GM20000 (cell line): ENCODE measurements at regions not wholly inside any gene's neighbourhood (a gene's known extent, or its start where the extent isn't known, plus 50 kb on each side); places are given as distances from the start of the nearest gene placed in this dataset.
A peak's percentile ranks its signal among the peaks of the same experiment; 100 is the strongest.

ENCODE experiments used
- DNase-seq: peaks from one replicate; pipeline ENCODE4 v3.0.0; 2012; ENCODE audit warnings: low spot score
- TF ChIP-seq, protein P1 (sequence below): IDR thresholded peaks from 2 replicates; pipeline ENCODE4 v1.5.1; 2012; ENCODE audit warnings: mild to moderate bottlenecking, control low read depth; ENCODE audit errors: extremely low read depth, missing control alignments

DNA sequence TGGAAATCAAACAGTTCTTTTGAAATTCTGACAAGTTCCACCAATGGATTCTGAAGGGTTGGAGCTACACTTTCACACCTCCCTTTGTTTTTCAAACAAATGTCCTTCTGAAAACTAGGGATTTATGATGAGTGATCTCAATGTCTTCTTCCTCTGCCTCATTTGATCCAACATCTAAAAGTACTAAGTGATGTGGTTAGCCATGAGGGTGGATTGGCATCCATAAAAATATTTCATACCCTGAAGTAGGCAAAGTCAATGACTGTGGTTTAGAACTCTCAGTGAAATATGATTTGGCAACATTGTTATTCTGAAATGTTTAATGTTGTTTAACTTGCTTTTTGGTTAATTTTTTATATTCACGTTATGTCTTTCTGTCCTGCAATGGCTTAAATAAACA is 136.9 kb downstream of the MBL2 start:
- TF ChIP-seq, protein P1, sequence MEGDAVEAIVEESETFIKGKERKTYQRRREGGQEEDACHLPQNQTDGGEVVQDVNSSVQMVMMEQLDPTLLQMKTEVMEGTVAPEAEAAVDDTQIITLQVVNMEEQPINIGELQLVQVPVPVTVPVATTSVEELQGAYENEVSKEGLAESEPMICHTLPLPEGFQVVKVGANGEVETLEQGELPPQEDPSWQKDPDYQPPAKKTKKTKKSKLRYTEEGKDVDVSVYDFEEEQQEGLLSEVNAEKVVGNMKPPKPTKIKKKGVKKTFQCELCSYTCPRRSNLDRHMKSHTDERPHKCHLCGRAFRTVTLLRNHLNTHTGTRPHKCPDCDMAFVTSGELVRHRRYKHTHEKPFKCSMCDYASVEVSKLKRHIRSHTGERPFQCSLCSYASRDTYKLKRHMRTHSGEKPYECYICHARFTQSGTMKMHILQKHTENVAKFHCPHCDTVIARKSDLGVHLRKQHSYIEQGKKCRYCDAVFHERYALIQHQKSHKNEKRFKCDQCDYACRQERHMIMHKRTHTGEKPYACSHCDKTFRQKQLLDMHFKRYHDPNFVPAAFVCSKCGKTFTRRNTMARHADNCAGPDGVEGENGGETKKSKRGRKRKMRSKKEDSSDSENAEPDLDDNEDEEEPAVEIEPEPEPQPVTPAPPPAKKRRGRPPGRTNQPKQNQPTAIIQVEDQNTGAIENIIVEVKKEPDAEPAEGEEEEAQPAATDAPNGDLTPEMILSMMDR = no peak
- no peak for DNase-seq

DNA sequence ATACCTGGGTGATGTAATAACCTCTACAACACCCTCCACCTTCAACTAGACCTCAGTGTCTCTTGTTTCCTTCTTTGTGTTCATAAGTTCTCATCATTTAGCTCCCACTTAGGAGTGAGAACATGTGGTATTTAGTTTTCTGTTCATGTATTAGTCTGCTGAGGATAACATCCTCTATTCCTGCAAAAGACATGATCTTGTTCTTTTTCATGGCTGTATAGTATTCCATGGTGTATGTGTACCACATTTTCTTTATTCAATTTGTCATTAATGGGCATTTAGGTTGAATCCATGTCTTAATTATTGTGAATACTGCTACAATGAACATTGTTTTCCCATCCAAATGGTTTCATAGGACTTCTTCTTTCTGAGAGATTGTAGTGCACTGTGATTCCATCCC is 135.7 kb downstream of the MBL2 start:
- TF ChIP-seq, protein P1 = no peak
- no peak for DNase-seq

DNA sequence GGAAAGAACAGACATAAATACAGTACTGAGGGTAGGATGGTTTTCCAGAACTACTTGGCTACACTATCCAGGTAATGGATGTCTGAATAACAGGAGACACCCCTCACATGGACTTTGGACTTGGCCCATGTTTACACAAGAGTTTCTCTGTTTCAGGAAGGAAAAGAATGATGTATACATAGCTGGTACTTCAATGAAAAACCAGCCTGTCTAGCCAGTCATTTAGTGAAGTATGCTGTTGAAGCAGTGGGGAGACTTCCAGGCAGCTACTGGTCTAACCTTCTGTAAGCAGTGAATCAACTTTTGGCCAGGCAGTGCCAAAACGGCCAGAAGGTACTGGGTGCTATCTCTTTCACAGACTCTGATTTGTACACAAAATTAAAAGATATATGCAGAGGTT is 135.0 kb downstream of the MBL2 start:
- TF ChIP-seq, protein P1 = no peak
- DNase-seq = no peak

DNA sequence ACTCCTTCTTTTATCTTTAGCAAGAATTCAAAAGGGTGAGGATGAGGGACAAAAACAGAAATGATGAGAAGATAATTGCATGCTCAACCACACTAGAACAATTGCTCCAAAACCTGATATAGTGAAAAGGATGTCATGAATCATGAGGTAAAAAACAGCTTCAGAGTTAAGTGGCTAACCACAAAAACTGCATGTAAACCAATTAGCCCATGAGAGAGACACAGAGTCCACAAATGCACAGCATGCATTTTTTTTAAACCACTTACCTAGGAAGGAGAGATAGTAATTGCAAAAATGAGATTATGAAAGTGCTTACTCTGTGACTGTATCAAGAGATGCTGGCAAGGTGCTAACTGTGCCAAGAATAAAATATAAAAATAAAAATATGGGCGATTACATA is 132.9 kb downstream of the MBL2 start:
- TF ChIP-seq, protein P1 = no peak
- DNase-seq = no peak

DNA sequence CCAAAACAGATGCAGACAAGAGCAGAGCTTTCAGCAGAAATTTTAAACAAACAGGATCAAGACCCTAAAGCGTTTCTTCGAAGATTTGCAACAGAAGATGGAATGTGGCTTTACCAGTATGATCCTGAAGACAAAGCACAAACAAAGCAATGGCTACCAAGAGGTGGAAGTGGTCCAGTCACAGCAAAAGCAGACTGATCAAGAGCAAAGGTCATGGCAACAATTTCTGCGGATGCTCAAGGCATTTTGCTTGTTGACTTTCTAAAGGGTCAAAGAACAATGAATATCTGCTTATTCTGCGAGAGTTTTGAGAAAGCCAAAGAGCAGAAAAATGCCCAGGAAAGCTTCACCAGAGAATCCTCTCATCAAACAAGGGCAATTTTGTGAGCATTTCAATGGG is 130.4 kb downstream of the MBL2 start:
- TF ChIP-seq, protein P1 = no peak
- no peak for DNase-seq

DNA sequence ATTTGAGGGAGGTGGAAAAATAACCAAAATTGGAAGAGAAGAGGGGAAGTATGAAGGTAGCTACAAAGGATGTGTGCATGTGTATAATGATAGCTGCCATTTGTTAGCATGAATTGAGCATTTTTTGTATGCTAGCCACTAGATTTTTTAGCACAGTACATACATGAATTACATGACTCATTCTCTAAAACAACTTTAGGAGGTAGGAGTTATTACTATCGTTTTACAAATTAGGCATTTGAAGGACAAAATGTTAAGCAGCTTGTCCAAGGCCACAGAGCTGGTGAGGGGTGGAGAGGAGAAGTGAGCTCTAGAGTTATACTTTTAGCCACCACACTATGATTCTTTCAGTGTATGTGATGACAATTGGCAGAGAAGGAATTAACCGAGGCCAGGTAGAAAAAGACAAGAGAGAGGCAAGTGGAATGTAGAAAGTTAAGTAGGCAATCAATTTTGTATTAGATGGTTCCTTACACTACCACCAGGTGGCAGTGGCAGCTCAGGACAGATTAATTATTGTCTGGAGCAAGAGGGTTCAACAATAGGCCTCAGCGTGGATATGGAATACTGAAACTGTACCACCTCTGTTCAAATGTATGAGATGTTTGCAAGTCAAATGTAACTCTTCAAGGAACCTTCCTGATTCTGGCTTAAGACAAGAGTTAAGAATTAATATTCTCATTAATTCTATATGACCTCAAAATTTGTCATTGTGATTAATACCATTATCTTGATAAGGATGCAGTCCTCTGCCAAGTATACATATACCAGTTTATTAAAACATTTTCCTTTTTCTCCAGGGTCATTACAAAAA is 128.0 kb downstream of the MBL2 start:
- peak; percentile 24 for DNase-seq
- TF ChIP-seq, protein P1 = peak; percentile 65

DNA sequence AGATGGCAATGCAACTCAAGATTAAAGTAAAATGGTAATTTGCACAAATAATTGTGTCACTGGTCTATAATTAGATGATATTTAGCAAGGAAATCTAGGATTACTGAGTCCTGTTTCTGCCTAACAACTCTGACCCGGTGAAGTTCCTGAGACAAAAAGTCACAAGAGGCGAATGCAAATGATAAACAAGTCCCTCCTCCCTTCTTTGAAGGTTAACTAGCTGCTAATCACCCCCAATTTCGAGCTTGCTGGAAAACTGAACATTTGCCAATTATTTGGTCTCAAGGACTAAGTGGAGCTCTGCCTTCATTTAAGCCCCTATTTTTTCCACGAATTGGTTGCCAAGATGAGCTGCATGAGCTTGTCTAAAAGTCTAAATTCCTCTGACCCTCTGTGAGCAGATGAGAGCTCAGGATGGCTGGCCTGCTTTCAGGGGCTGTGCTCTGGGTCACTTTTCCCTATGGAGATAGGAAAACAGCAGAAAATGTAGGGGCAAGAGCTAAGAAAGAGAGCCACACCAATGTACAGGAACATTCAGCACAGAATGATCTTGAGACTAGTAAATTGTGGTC is 127.3 kb downstream of the MBL2 start:
- DNase-seq = no peak
- TF ChIP-seq, protein P1 = no peak
